SK-N-MC (cell line): ENCODE measurements at regions not wholly inside any gene's neighbourhood (a gene's known extent, or its start where the extent isn't known, plus 50 kb on each side); places are given as distances from the start of the nearest gene placed in this dataset.

Source experiments
- EZH2 ChIP-seq: fragments of 200-600 bp; sonication (generic); IDR thresholded peaks from one replicate; pipeline ENCODE4 v1.6.1; 2017; ENCODE audit warnings: antibody characterized with exemption
- FOXP2 ChIP-seq: optimal IDR thresholded peaks from 2 replicates; pipeline ENCODE3; 2011; ENCODE audit warnings: mild to moderate bottlenecking, moderate library complexity; ENCODE audit not compliant: insufficient read depth; ENCODE audit errors: extremely low read length, control extremely low read depth
- POLR2AphosphoS5 ChIP-seq: IDR thresholded peaks from 2 replicates; pipeline ENCODE4 v1.6.1; 2012; ENCODE audit warnings: mild to moderate bottlenecking, low read depth, low read length, borderline replicate concordance

- TF ChIP-seq POLR2AphosphoS5 = no peak
- no peak for TF ChIP-seq FOXP2
- no peak for TF ChIP-seq EZH2
These were observed 388.2 kb downstream of the YTHDC2 start for GRCh38 chr5:113901718-113902117.
